B cell (primary cell): ENCODE measurements at regions not wholly inside any gene's neighbourhood (a gene's known extent, or its start where the extent isn't known, plus 50 kb on each side); places are given as distances from the start of the nearest gene placed in this dataset.

Experiments used
- ATAC-seq: fragments of 200-7000 bp; cut with Tn5 transposase; one replicate; pipeline ENCODE4 v1.10.0; 2021; ENCODE audit warnings: low read depth, mild to moderate bottlenecking, moderate number of reproducible peaks, moderate library complexity
- CTCF ChIA-PET: fragments of 350-600 bp; sonication (Branson Sonifier 250); formaldehyde crosslinking; loops from one replicate; lab custom pipeline; 2021; ENCODE audit warnings: antibody characterized with exemption, inconsistent platforms; lab: Charles Lee
- POLR2A ChIA-PET: fragments of 350-600 bp; sonication (Branson Sonifier 250); formaldehyde crosslinking; loops from one replicate; lab custom pipeline; 2021; ENCODE audit warnings: antibody characterized with exemption; lab: Charles Lee
- DNase-seq: peaks from one replicate; pipeline ENCODE4 v3.0.0; 2013
- H2AFZ ChIP-seq: 2 replicates; pipeline ENCODE4 v1.6.1; 2012; ENCODE audit warnings: mild to moderate bottlenecking, low read depth, low read length; ENCODE audit not compliant: insufficient read depth, poor library complexity, severe bottlenecking
- H3K27ac ChIP-seq, 2 donors: 1 replicate in 1 of 2; 2 replicates in 1 of 2; pipeline ENCODE4 v1.5.1; 2012 to 2013; ENCODE audit warnings: low read length in 2 of 2, mild to moderate bottlenecking in 2 of 2, moderate library complexity in 1 of 2
- H3K27me3 ChIP-seq, 4 experiments: fragments of 200-600 bp in 1 of 4; sonication (generic) in 1 of 4; replicated peaks in 1 of 4; 1 replicate in 2 of 4; 2 replicates in 2 of 4; pipeline versions ENCODE4 v1.6.1 to v1.7.0; 2013 to 2016; ENCODE audit warnings: low read length in 3 of 4, mild to moderate bottlenecking in 2 of 4, mixed read lengths in 1 of 4, moderate library complexity in 1 of 4; ENCODE audit not compliant: insufficient read depth in 4 of 4, control insufficient read depth in 3 of 4; ENCODE audit errors: control extremely low read depth in 1 of 4
- H3K36me3 ChIP-seq, 2 experiments: replicated peaks in 1 of 2; 1 replicate in 1 of 2; 2 replicates in 1 of 2; pipeline versions ENCODE4 v1.6.1 to v1.7.1; 2013; ENCODE audit warnings: low read length in 1 of 2; ENCODE audit not compliant: insufficient read depth in 2 of 2, control insufficient read depth in 1 of 2; ENCODE audit errors: control extremely low read depth in 1 of 2, extremely low read depth in 1 of 2
- H3K4me1 ChIP-seq, 2 donors: fragments of 200-600 bp in 1 of 2; sonication (generic) in 1 of 2; 1 replicate in 1 of 2; 2 replicates in 1 of 2; pipeline versions ENCODE4 v1.5.1 to v1.6.1; 2013 to 2017; ENCODE audit warnings: low read length in 2 of 2; ENCODE audit not compliant: control insufficient read depth in 2 of 2, insufficient read depth in 2 of 2
- H3K4me2 ChIP-seq: replicated peaks from 2 replicates; pipeline ENCODE3; 2012; ENCODE audit warnings: mild to moderate bottlenecking, low read depth, low read length; ENCODE audit not compliant: poor library complexity, severe bottlenecking
- H3K4me3 ChIP-seq, 5 experiments: fragments of 200-600 bp in 1 of 5; sonication (generic) in 1 of 5; 1 replicate in 3 of 5; 2 replicates in 2 of 5; pipeline versions ENCODE4 v1.5.1 to v1.7.0; 2011 to 2016; ENCODE audit warnings: low read length in 4 of 5, mild to moderate bottlenecking in 4 of 5, low read depth in 2 of 5, control low read depth in 1 of 5, moderate library complexity in 1 of 5; ENCODE audit not compliant: insufficient read depth in 1 of 5; ENCODE audit errors: control extremely low read depth in 1 of 5, extremely low read depth in 1 of 5
- H3K79me2 ChIP-seq: fragments of 200-600 bp; sonication (generic); one replicate; pipeline ENCODE4 v1.6.0; 2016; ENCODE audit warnings: low read length; ENCODE audit not compliant: control insufficient read depth, insufficient read depth
- H3K9ac ChIP-seq: fragments of 200-600 bp; sonication (generic); 2 replicates; pipeline ENCODE4 v1.6.1; 2017; ENCODE audit warnings: mild to moderate bottlenecking, low read length, moderate library complexity
- H3K9me3 ChIP-seq, 3 donors: one replicate each; pipeline versions ENCODE4 v1.6.1 to v1.7.1; 2013; ENCODE audit warnings: low read length in 2 of 3; ENCODE audit not compliant: control insufficient read depth in 2 of 3, insufficient read depth in 1 of 3; ENCODE audit errors: control extremely low read depth in 1 of 3
- H4K20me1 ChIP-seq: 2 replicates; pipeline ENCODE4 v1.6.0; 2012; ENCODE audit warnings: mild to moderate bottlenecking, low read length; ENCODE audit not compliant: insufficient read depth, control insufficient read depth, poor library complexity, severe bottlenecking
- H3K27ac Mint-ChIP-seq: one replicate; pipeline ENCODE4 v1.8.0; 2021; ENCODE audit warnings: mixed read lengths
- H3K27me3 Mint-ChIP-seq: one replicate; pipeline ENCODE4 v1.8.0; 2021; ENCODE audit warnings: mixed read lengths
- H3K4me1 Mint-ChIP-seq: one replicate; pipeline ENCODE4 v1.8.0; 2021; ENCODE audit warnings: mixed read lengths
- H3K4me3 Mint-ChIP-seq: one replicate; pipeline ENCODE4 v1.8.0; 2021; ENCODE audit warnings: mixed read lengths
- H3K9me3 Mint-ChIP-seq: one replicate; pipeline ENCODE4 v1.8.0; 2022; ENCODE audit warnings: mixed read lengths; ENCODE audit not compliant: insufficient read depth
- CTCF ChIP-seq: fragments of 200-600 bp; IDR thresholded peaks from one replicate; pipeline ENCODE4 v1.8.0; 2022; ENCODE audit warnings: antibody characterized with exemption, mild to moderate bottlenecking
- EZH2 ChIP-seq: IDR thresholded peaks from 2 replicates; pipeline ENCODE4 v1.6.1; 2012; ENCODE audit warnings: borderline replicate concordance, low read depth, mild to moderate bottlenecking, moderate library complexity, low read length; ENCODE audit not compliant: insufficient read depth, poor library complexity, severe bottlenecking
- WGBS: methylation state at CpG from one replicate; pipeline ENCODE4 v1.1.5; 2013; ENCODE audit warnings: missing lambda C conversion rate; ENCODE audit not compliant: insufficient coverage; 5-methylcytosine and 5-hydroxymethylcytosine counted together
- intact Hi-C: fragments of 100-400 bp; cut with micrococcal nuclease; formaldehyde crosslinking; loops from one replicate; pipeline ENCODE4 v1.10.0; 2022

- H2AFZ ChIP-seq = no peak overlapping the region
- H3K9me3 ChIP-seq = no peaks in the 10 kb centered on the region
- no peaks in the 10 kb centered on the region for H3K36me3 ChIP-seq
- intact Hi-C loops = no loop called here
- H3K4me3 ChIP-seq = no peak overlapping the region
- WGBS = 88% methylated on average over 4 of the region's 4 CpGs
- no peaks in the 10 kb centered on the region for H4K20me1 ChIP-seq
- H3K27me3 ChIP-seq = peaks cover 0 to under 1% (median 0%) of the 10 kb centered on the region in 4 experiments
- no peaks in the 10 kb centered on the region for H3K4me1 ChIP-seq
- Mint-ChIP-seq H3K27me3 (peaks cover 20% of the 10 kb centered on the region), H3K4me1 (no peaks in the 10 kb centered on the region), H3K9me3 (no peaks in the 10 kb centered on the region), H3K4me3 (no peak overlapping the region), H3K27ac (no peak overlapping the region)
- DNase-seq (no peak), ATAC-seq (no peak)
- POLR2A ChIA-PET = no interaction called here
- H3K4me2 ChIP-seq = no peak overlapping the region
- H3K79me2 ChIP-seq = no peaks in the 10 kb centered on the region
- H3K27ac ChIP-seq = no peak overlapping the region
- H3K9ac ChIP-seq = no peak overlapping the region
- TF ChIP-seq EZH2 = no peak
- CTCF ChIA-PET = no interaction called here
These were observed 264.1 kb upstream of the PLET1 start for GRCh38 chr11:112524798-112525197.

- no peak for DNase-seq
- 35% methylated on average over 5 of the region's 5 CpGs for WGBS
- no peak for TF ChIP-seq CTCF
- TF ChIP-seq EZH2 = no peak
- Mint-ChIP-seq H3K27me3 (peaks cover 20% of the 10 kb centered on the region), H3K4me3 (no peak overlapping the region), H3K4me1 (no peaks in the 10 kb centered on the region), H3K27ac (no peak overlapping the region), H3K9me3 (no peaks in the 10 kb centered on the region)
- ATAC-seq = no peak
- H3K27me3 ChIP-seq = peaks cover 0 to 3% (median 0%) of the 10 kb centered on the region in 4 experiments
- no peaks in the 10 kb centered on the region for H3K9me3 ChIP-seq
- intact Hi-C loops = no loop called here
- no peaks in the 10 kb centered on the region for H4K20me1 ChIP-seq
- H3K4me1 ChIP-seq = no peaks in the 10 kb centered on the region
- H3K4me2 ChIP-seq = no peak overlapping the region
- no peak overlapping the region for H2AFZ ChIP-seq
- no peak overlapping the region for H3K4me3 ChIP-seq
- POLR2A ChIA-PET = no interaction called here
- H3K9ac ChIP-seq = no peak overlapping the region
- no peaks in the 10 kb centered on the region for H3K36me3 ChIP-seq
- CTCF ChIA-PET = no interaction called here
- H3K27ac ChIP-seq = no peak overlapping the region
- no peaks in the 10 kb centered on the region for H3K79me2 ChIP-seq
These were observed 264.6 kb upstream of the PLET1 start for GRCh38 chr11:112525270-112525669.
